HepG2 (cell line): ENCODE measurements at regions not wholly inside any gene's neighbourhood (a gene's known extent, or its start where the extent isn't known, plus 50 kb on each side); places are given as distances from the start of the nearest gene placed in this dataset.
"Not testable (repeated sequence)": the region's sequence is repeated elsewhere in the genome, so short reads cannot be mapped to it uniquely, and the experiment has no call there.

Experiments
- CTCF ChIP-seq: sonication (generic); formaldehyde crosslinking; IDR thresholded peaks from 2 replicates; pipeline ENCODE4 v1.5.0; 2020; ENCODE audit warnings: mild to moderate bottlenecking, missing genetic modification reagents, moderate library complexity
- ERF ChIP-seq: IDR thresholded peaks from 2 replicates; pipeline ENCODE4 v1.6.1; 2018; ENCODE audit warnings: missing biosample characterization, missing genetic modification reagents
- ZNF567 ChIP-seq: sonication (generic); formaldehyde crosslinking; IDR thresholded peaks from 2 replicates; pipeline ENCODE4 v1.8.1; 2023; ENCODE audit warnings: mild to moderate bottlenecking, missing genetic modification reagents, borderline replicate concordance

- TF ChIP-seq ERF (CRISPR knock-in tag); ZNF567; CTCF: not testable (repeated sequence)
Measured at GRCh38 chr2:131661101-131661782, 133.6 kb downstream of the CCDC74A start.
